Smooth muscle cell (in vitro differentiated cells): ENCODE measurements at regions not wholly inside any gene's neighbourhood (a gene's known extent, or its start where the extent isn't known, plus 50 kb on each side); places are given as distances from the start of the nearest gene placed in this dataset.

Experiments
- DNase-seq: peaks from one replicate; lab custom pipeline; 2025; ENCODE audit not compliant: unreplicated experiment; lab: John Stamatoyannopoulos, UW
- H2AFZ ChIP-seq: fragments of 200-600 bp; sonication (generic); 2 replicates; pipeline ENCODE4 v1.6.0; 2016; ENCODE audit warnings: antibody characterized with exemption, low read depth, mild to moderate bottlenecking
- H3F3A ChIP-seq: fragments of 200-600 bp; sonication (generic); 2 replicates; pipeline ENCODE4 v1.6.0; 2017; ENCODE audit warnings: antibody characterized with exemption, low read depth
- H3K27ac ChIP-seq: fragments of 200-600 bp; sonication (generic); 2 replicates; pipeline ENCODE4 v1.5.1; 2016; ENCODE audit warnings: low read depth, mild to moderate bottlenecking
- H3K27me3 ChIP-seq: fragments of 200-600 bp; sonication (generic); 2 replicates; pipeline ENCODE4 v1.6.1; 2016; ENCODE audit warnings: low read depth, mild to moderate bottlenecking
- H3K36me3 ChIP-seq: fragments of 200-600 bp; sonication (generic); 2 replicates; pipeline ENCODE4 v1.5.1; 2016; ENCODE audit warnings: low read depth
- H3K4me1 ChIP-seq: fragments of 200-600 bp; sonication (generic); 2 replicates; pipeline ENCODE4 v1.5.1; 2016; ENCODE audit warnings: low read depth
- H3K4me2 ChIP-seq: fragments of 200-600 bp; sonication (generic); 2 replicates; pipeline ENCODE4 v1.6.0; 2016; ENCODE audit warnings: mild to moderate bottlenecking
- H3K4me3 ChIP-seq: fragments of 200-600 bp; sonication (generic); 2 replicates; pipeline ENCODE4 v1.5.1; 2016; ENCODE audit warnings: mild to moderate bottlenecking
- H3K79me2 ChIP-seq: fragments of 200-600 bp; sonication (generic); 2 replicates; pipeline ENCODE4 v1.6.0; 2016; ENCODE audit warnings: low read depth, mild to moderate bottlenecking
- H3K9ac ChIP-seq: fragments of 200-600 bp; sonication (generic); 2 replicates; pipeline ENCODE4 v1.6.0; 2016; ENCODE audit warnings: low read depth
- H3K9me3 ChIP-seq: fragments of 200-600 bp; sonication (generic); replicated peaks from 2 replicates; pipeline ENCODE4 v1.5.1; 2016; ENCODE audit warnings: low read depth
- H4K20me1 ChIP-seq: fragments of 200-600 bp; sonication (generic); 2 replicates; pipeline ENCODE4 v1.6.0; 2016; ENCODE audit warnings: low read depth
- whole genome bisulfite sequencing: methylation state at CpG from one replicate; pipeline ENCODE4 v1.1.7; 2016; ENCODE audit warnings: low lambda C conversion rate; 5-methylcytosine and 5-hydroxymethylcytosine counted together
- TF ChIP-seq, protein P1 (sequence below): fragments of 200-600 bp; sonication (generic); IDR thresholded peaks from 2 replicates; pipeline ENCODE4 v1.5.1; 2017; ENCODE audit warnings: borderline replicate concordance, mild to moderate bottlenecking, antibody characterized with exemption; ENCODE audit not compliant: insufficient read depth, poor library complexity, severe bottlenecking

DNA sequence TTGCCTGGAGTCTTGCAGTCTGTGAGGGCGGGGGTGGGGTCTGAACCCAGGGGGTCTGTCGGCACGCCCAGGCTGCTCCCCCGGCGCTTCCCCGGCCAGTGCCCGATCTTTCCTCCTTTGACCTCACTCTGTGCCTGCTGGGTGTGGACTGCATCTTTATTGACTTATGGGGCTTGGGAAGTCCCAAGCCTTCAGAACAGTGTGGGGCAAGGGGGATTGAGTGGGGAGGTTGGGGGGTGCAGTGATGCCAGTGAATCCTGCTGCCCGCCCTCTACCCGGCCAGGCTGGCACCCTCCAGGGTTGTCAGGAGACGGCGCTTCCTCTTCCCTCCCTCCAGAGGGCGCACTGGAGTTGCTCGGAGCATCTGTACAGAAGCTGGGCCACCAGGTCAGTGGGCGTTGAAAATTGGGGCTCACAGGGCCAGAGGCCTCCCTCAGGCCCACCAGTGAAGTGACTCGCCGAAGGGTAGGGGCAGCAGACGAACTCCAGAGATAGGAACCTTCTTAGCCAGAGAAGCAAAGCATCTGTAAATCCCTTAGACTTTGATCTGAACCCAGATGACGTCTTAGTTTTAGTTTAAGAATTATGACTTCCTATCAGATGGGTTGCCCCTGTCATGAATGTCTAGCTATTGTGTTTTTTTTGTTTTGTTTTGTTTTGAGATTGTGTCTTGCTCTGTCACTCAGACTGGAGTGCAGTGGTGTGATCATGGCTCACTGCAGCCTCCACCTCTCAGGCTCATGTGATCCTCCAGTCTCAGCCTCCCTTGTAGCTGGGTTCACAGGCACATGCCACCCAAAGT, 184.8 kb upstream of the CIBAR2 start:
- no peaks in the 10 kb centered on the region for H3K36me3 ChIP-seq
- TF ChIP-seq, protein P1, sequence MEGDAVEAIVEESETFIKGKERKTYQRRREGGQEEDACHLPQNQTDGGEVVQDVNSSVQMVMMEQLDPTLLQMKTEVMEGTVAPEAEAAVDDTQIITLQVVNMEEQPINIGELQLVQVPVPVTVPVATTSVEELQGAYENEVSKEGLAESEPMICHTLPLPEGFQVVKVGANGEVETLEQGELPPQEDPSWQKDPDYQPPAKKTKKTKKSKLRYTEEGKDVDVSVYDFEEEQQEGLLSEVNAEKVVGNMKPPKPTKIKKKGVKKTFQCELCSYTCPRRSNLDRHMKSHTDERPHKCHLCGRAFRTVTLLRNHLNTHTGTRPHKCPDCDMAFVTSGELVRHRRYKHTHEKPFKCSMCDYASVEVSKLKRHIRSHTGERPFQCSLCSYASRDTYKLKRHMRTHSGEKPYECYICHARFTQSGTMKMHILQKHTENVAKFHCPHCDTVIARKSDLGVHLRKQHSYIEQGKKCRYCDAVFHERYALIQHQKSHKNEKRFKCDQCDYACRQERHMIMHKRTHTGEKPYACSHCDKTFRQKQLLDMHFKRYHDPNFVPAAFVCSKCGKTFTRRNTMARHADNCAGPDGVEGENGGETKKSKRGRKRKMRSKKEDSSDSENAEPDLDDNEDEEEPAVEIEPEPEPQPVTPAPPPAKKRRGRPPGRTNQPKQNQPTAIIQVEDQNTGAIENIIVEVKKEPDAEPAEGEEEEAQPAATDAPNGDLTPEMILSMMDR, result peak; percentile 61
- H3K79me2 ChIP-seq, result no peaks in the 10 kb centered on the region
- peaks cover 84% of the 10 kb centered on the region for H4K20me1 ChIP-seq
- no peaks in the 10 kb centered on the region for H3K27me3 ChIP-seq
- H2AFZ ChIP-seq, result no peak overlapping the region
- H3K4me1 ChIP-seq, result peaks cover 4% of the 10 kb centered on the region
- no peak overlapping the region for H3K4me2 ChIP-seq
- no peak overlapping the region for H3K27ac ChIP-seq
- no peak for DNase-seq
- H3K9ac ChIP-seq, result no peak overlapping the region
- H3K4me3 ChIP-seq, result no peak overlapping the region
- H3F3A ChIP-seq, result no peaks in the 10 kb centered on the region
- H3K9me3 ChIP-seq, result no peaks in the 10 kb centered on the region
- WGBS, result 52% methylated on average over 12 of the region's 18 CpGs

DNA sequence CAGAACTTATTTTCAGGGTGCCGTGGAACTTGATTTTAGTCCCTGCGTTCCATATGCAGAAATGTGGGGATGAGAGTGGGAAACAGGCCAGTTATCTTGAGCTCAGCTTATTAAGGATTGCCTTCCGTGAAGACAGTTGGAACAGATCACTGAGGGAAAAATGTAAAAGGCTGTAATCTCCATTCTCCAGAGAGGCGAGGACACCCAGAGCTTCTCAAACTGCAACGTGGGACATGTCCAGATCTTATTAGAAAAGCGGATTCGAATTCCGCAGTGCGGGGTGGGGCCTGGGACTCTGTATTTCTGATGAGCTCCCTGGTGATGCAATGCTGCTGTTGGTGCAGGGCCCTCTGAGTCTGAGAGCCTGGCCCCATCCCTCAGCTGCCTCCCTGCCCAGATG, 185.6 kb upstream of the CIBAR2 start:
- Histone ChIP-seq H2AFZ (no peak overlapping the region), H3K27ac (no peak overlapping the region), H3K4me3 (no peak overlapping the region), H4K20me1 (peaks cover 91% of the 10 kb centered on the region), H3K79me2 (no peaks in the 10 kb centered on the region), H3F3A (no peaks in the 10 kb centered on the region), H3K9me3 (no peaks in the 10 kb centered on the region), H3K4me2 (no peak overlapping the region), H3K27me3 (no peaks in the 10 kb centered on the region), H3K9ac (no peak overlapping the region), H3K36me3 (no peaks in the 10 kb centered on the region), H3K4me1 (peaks cover 4% of the 10 kb centered on the region)
- WGBS, result 82% methylated on average over 9 of the region's 9 CpGs
- TF ChIP-seq, protein P1, result no peak
- DNase-seq, result no peak

DNA sequence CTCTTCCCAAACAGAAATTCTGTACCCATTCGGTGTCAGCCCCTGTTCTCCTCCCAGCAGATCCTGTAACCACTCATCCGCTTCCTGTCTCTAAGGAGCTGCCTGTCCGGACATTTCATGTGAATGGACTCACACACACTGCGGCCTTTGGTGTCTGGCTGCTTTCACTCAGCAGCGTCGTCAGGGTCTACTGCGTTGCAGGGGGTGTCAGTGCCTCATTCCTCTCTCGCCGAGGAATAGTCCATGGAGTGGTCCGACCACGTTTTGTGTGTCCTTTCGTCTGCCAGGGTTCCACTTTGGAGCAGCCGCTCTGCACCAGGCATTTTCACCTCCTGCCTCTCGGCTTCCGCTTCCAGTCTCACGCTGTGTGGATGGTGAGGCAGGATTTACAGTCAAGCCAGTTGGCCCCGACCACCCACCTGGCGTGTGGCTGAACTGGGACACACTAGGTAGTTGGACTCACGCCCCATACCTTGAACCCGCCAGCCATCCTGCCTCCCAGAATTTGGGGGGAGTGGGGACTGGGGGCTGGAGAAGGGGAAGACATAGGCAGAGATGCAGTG, 188.2 kb upstream of the CIBAR2 start:
- Histone ChIP-seq H2AFZ (no peak overlapping the region), H3K4me2 (no peak overlapping the region), H3K79me2 (no peaks in the 10 kb centered on the region), H3F3A (no peaks in the 10 kb centered on the region), H3K4me1 (peaks cover 4% of the 10 kb centered on the region), H3K27ac (no peak overlapping the region), H3K27me3 (no peaks in the 10 kb centered on the region), H3K4me3 (no peak overlapping the region), H3K9ac (no peak overlapping the region), H3K9me3 (no peaks in the 10 kb centered on the region), H3K36me3 (no peaks in the 10 kb centered on the region), H4K20me1 (peaks cover 96% of the 10 kb centered on the region)
- TF ChIP-seq, protein P1, result no peak
- DNase-seq, result no peak
- WGBS, result 84% methylated on average over 20 of the region's 20 CpGs

DNA sequence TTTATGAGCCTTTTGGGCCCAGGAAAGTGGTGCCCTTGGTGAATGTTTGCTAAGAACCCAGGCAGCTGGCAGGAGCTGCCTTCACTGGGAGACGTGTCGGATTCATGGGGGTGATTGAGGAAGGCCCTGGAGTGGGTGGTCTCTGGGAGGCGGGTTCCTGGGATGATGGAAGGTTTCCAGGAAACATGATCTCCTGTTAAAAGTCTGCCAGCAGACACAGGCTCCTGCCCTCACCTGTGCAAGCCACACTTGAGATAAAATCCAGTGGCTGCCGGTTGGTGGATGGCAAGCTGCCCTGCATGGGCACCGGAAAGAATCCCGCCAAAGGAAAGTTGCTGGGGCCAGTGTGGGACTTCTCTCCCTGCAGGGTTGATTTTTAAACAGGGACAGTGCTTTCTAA, 189.0 kb upstream of the CIBAR2 start:
- 92% methylated on average over 6 of the region's 6 CpGs for WGBS

More for the DNA sequence above, 189.0 kb upstream of the CIBAR2 start:
- H3K9me3 ChIP-seq, result no peaks in the 10 kb centered on the region
- no peak overlapping the region for H2AFZ ChIP-seq
- no peak overlapping the region for H3K4me2 ChIP-seq
- H4K20me1 ChIP-seq, result peaks cover 98% of the 10 kb centered on the region
- no peak overlapping the region for H3K9ac ChIP-seq
- H3K79me2 ChIP-seq, result no peaks in the 10 kb centered on the region
- H3K36me3 ChIP-seq, result no peaks in the 10 kb centered on the region
- H3F3A ChIP-seq, result no peaks in the 10 kb centered on the region
- no peak overlapping the region for H3K4me3 ChIP-seq
- DNase-seq, result no peak
- no peak overlapping the region for H3K27ac ChIP-seq
- H3K4me1 ChIP-seq, result peaks cover 4% of the 10 kb centered on the region
- TF ChIP-seq, protein P1, result no peak
- no peaks in the 10 kb centered on the region for H3K27me3 ChIP-seq
